OCI-LY1 (cell line): ENCODE measurements at regions not wholly inside any gene's neighbourhood (a gene's known extent, or its start where the extent isn't known, plus 50 kb on each side); places are given as distances from the start of the nearest gene placed in this dataset.

Experiments used
- H2AFZ ChIP-seq: fragments of 200-600 bp; sonication (generic), shearing (Covaris generic); 2 replicates; pipeline ENCODE4 v1.6.0; 2014; ENCODE audit warnings: antibody characterized with exemption, mild to moderate bottlenecking, low read length
- H3F3A ChIP-seq: fragments of 200-600 bp; sonication (generic), shearing (Covaris generic); 2 replicates; pipeline ENCODE4 v1.6.0; 2014; ENCODE audit warnings: mild to moderate bottlenecking, antibody characterized with exemption, low read length, moderate library complexity; ENCODE audit not compliant: insufficient read depth
- H3K27ac ChIP-seq: fragments of 200-600 bp; sonication (generic); 2 replicates; pipeline ENCODE4 v1.5.1; 2014; ENCODE audit warnings: low read length, mixed run types, mild to moderate bottlenecking, low read depth; ENCODE audit not compliant: poor library complexity, severe bottlenecking
- H3K27me3 ChIP-seq: fragments of 200-600 bp; sonication (generic); 2 replicates; pipeline ENCODE4 v1.6.0; 2014; ENCODE audit warnings: antibody characterized with exemption, mild to moderate bottlenecking, low read length, moderate library complexity; ENCODE audit not compliant: insufficient read depth
- H3K36me3 ChIP-seq: fragments of 200-600 bp; sonication (generic); 2 replicates; pipeline ENCODE4 v1.6.1; 2014; ENCODE audit warnings: mild to moderate bottlenecking, antibody characterized with exemption, low read length, moderate library complexity, mixed read lengths; ENCODE audit not compliant: insufficient read depth
- H3K4me1 ChIP-seq: fragments of 200-600 bp; sonication (generic); 2 replicates; pipeline ENCODE4 v1.5.1; 2014; ENCODE audit warnings: mild to moderate bottlenecking, low read length, moderate library complexity; ENCODE audit not compliant: insufficient read depth, severe bottlenecking
- H3K4me2 ChIP-seq: fragments of 200-600 bp; sonication (generic), shearing (Covaris generic); 2 replicates; pipeline ENCODE4 v1.6.1; 2014; ENCODE audit warnings: low read length
- H3K4me3 ChIP-seq: fragments of 200-600 bp; sonication (generic); 2 replicates; pipeline ENCODE4 v1.5.1; 2014; ENCODE audit warnings: low read length, low read depth, mild to moderate bottlenecking, mixed read lengths; ENCODE audit not compliant: poor library complexity, severe bottlenecking
- H3K79me2 ChIP-seq: fragments of 200-600 bp; shearing (Covaris generic); 2 replicates; pipeline ENCODE4 v1.6.1; 2016; ENCODE audit warnings: mixed run types, low read length, mixed read lengths; ENCODE audit not compliant: insufficient read depth
- H3K9ac ChIP-seq: fragments of 200-600 bp; sonication (generic), shearing (Covaris generic); 2 replicates; pipeline ENCODE4 v1.6.1; 2014; ENCODE audit warnings: mild to moderate bottlenecking, low read length, mixed read lengths
- H3K9me2 ChIP-seq: fragments of 200-600 bp; sonication (generic), shearing (Covaris generic); 2 replicates; pipeline ENCODE4 v1.6.1; 2014; ENCODE audit warnings: low read depth, mild to moderate bottlenecking, low read length, mixed read lengths
- H3K9me3 ChIP-seq: fragments of 200-600 bp; shearing (Covaris generic); 2 replicates; pipeline ENCODE4 v1.6.1; 2014; ENCODE audit warnings: low read length, mixed read lengths
- H4K20me1 ChIP-seq: fragments of 200-600 bp; sonication (generic), shearing (Covaris generic); 2 replicates; pipeline ENCODE4 v1.6.0; 2016; ENCODE audit warnings: mild to moderate bottlenecking, low read length; ENCODE audit not compliant: insufficient read depth
- CTCF ChIP-seq: fragments of 200-600 bp; sonication (generic), shearing (Covaris generic); IDR thresholded peaks from 2 replicates; pipeline ENCODE4 v1.5.1; 2017; ENCODE audit warnings: mild to moderate bottlenecking, antibody characterized with exemption, low read length, moderate library complexity, mixed read lengths
- EZH2 ChIP-seq: fragments of 200-600 bp; sonication (generic), shearing (Covaris generic); IDR thresholded peaks from 2 replicates; pipeline ENCODE4 v1.8.0; 2017; ENCODE audit warnings: borderline replicate concordance, mixed run types, mild to moderate bottlenecking, antibody characterized with exemption, low read length, moderate library complexity, mixed read lengths

- H3K4me2 ChIP-seq = no peak overlapping the region
- no peaks in the 10 kb centered on the region for H3K79me2 ChIP-seq
- no peak overlapping the region for H3K27ac ChIP-seq
- H3K27me3 ChIP-seq = no peaks in the 10 kb centered on the region; the same call in 1 of the 2 replicates
- no peaks in the 10 kb centered on the region for H3K9me3 ChIP-seq
- no peaks in the 10 kb centered on the region for H3F3A ChIP-seq
- no peaks in the 10 kb centered on the region for H3K4me1 ChIP-seq
- no peak overlapping the region for H3K9ac ChIP-seq
- no peaks in the 10 kb centered on the region for H3K9me2 ChIP-seq
- H3K36me3 ChIP-seq = no peaks in the 10 kb centered on the region
- H4K20me1 ChIP-seq = no peaks in the 10 kb centered on the region
- TF ChIP-seq CTCF = no peak
- TF ChIP-seq EZH2 = no peak
- H3K4me3 ChIP-seq = no peak overlapping the region
- H2AFZ ChIP-seq = no peak overlapping the region
Observed at GRCh38 chr1:14011888-14012287, 311.9 kb downstream of the PRDM2 start.

GRCh38 chr1:14014929-14015328, 314.9 kb downstream of the PRDM2 start:
- Histone ChIP-seq H3K9ac (no peak overlapping the region), H3K36me3 (no peaks in the 10 kb centered on the region), H3K9me2 (no peaks in the 10 kb centered on the region), H3K4me3 (no peak overlapping the region), H3K27ac (no peak overlapping the region), H2AFZ (no peak overlapping the region), H4K20me1 (no peaks in the 10 kb centered on the region), H3F3A (no peaks in the 10 kb centered on the region), H3K79me2 (no peaks in the 10 kb centered on the region), H3K27me3 (no peaks in the 10 kb centered on the region; the same call in 1 of the 2 replicates), H3K9me3 (no peaks in the 10 kb centered on the region), H3K4me2 (no peak overlapping the region), H3K4me1 (no peaks in the 10 kb centered on the region)
- TF ChIP-seq EZH2 (no peak), CTCF (no peak)

GRCh38 chr1:14015917-14016316, 315.9 kb downstream of the PRDM2 start:
- Histone ChIP-seq H3K27me3 (no peaks in the 10 kb centered on the region; the same call in 1 of the 2 replicates), H3K79me2 (no peaks in the 10 kb centered on the region), H3K4me2 (no peak overlapping the region), H3K9ac (no peak overlapping the region), H3K9me3 (no peaks in the 10 kb centered on the region), H4K20me1 (no peaks in the 10 kb centered on the region), H3K4me1 (no peaks in the 10 kb centered on the region), H3K4me3 (no peak overlapping the region), H3K9me2 (no peaks in the 10 kb centered on the region), H3F3A (no peaks in the 10 kb centered on the region), H3K27ac (no peak overlapping the region), H3K36me3 (no peaks in the 10 kb centered on the region), H2AFZ (no peak overlapping the region)
- TF ChIP-seq EZH2 = no peak
- no peak for TF ChIP-seq CTCF
